CD4-positive, alpha-beta T cell (primary cell): ENCODE measurements at regions not wholly inside any gene's neighbourhood (a gene's known extent, or its start where the extent isn't known, plus 50 kb on each side); places are given as distances from the start of the nearest gene placed in this dataset.

Experiments used
- ATAC-seq: fragments of 200-7000 bp; cut with Tn5 transposase; one replicate; pipeline ENCODE4 v1.10.0; 2022; ENCODE audit warnings: mild to moderate bottlenecking; ENCODE audit not compliant: poor library complexity
- CTCF ChIA-PET: fragments of 350-600 bp; sonication (Branson Sonifier 250); formaldehyde crosslinking; loops from one replicate; lab custom pipeline; 2021; ENCODE audit warnings: antibody characterized with exemption, inconsistent platforms; lab: Charles Lee
- POLR2A ChIA-PET: fragments of 350-600 bp; sonication (Branson Sonifier 250); formaldehyde crosslinking; loops from one replicate; lab custom pipeline; 2021; ENCODE audit warnings: antibody characterized with exemption, inconsistent platforms; lab: Charles Lee
- DNase-seq, 14 experiments: peaks; one replicate each; pipeline ENCODE4 v3.0.0-alpha.2; 2013 to 2020; ENCODE audit warnings: mixed read lengths in 2 of 14
- H3K27ac ChIP-seq, 2 donors: one replicate each; pipeline versions ENCODE4 v1.5.1 to v1.7.0; 2013; ENCODE audit warnings: low read length in 2 of 2, low read depth in 1 of 2, mild to moderate bottlenecking in 1 of 2
- H3K27me3 ChIP-seq, 2 experiments: 1 replicate in 1 of 2; 2 replicates in 1 of 2; pipeline versions ENCODE4 v1.6.1 to v1.7.0; 2013; ENCODE audit warnings: low read length in 2 of 2, control low read depth in 1 of 2, mild to moderate bottlenecking in 1 of 2, moderate library complexity in 1 of 2; ENCODE audit not compliant: insufficient read depth in 2 of 2, control insufficient read depth in 1 of 2
- H3K36me3 ChIP-seq: one replicate; pipeline ENCODE4 v1.6.1; 2013; ENCODE audit warnings: low read length, control low read depth; ENCODE audit not compliant: insufficient read depth
- H3K4me1 ChIP-seq: one replicate; pipeline ENCODE4 v1.6.1; 2013; ENCODE audit warnings: low read length, control low read depth; ENCODE audit not compliant: insufficient read depth
- H3K4me3 ChIP-seq: one replicate; pipeline ENCODE4 v1.5.1; 2013; ENCODE audit warnings: mild to moderate bottlenecking, low read length, moderate library complexity
- H3K9me3 ChIP-seq, 2 experiments: 1 replicate in 1 of 2; 2 replicates in 1 of 2; pipeline versions ENCODE4 v1.6.1 to v1.7.0; 2013; ENCODE audit warnings: low read length in 2 of 2, mild to moderate bottlenecking in 2 of 2, control low read depth in 1 of 2, moderate library complexity in 1 of 2; ENCODE audit not compliant: control insufficient read depth in 1 of 2, insufficient read depth in 1 of 2
- H3K27ac Mint-ChIP-seq: one replicate; pipeline ENCODE4 v1.8.0; 2020; ENCODE audit warnings: mixed read lengths
- H3K27me3 Mint-ChIP-seq: one replicate; pipeline ENCODE4 v1.8.0; 2021; ENCODE audit warnings: mixed read lengths
- H3K36me3 Mint-ChIP-seq: one replicate; pipeline ENCODE4 v1.8.0; 2021; ENCODE audit warnings: low read depth, mixed read lengths
- H3K4me1 Mint-ChIP-seq: one replicate; pipeline ENCODE4 v1.8.0; 2021; ENCODE audit warnings: low read depth, mixed read lengths
- H3K4me3 Mint-ChIP-seq: one replicate; pipeline ENCODE4 v1.8.0; 2020; ENCODE audit warnings: mild to moderate bottlenecking, mixed read lengths
- H3K9me3 Mint-ChIP-seq: one replicate; pipeline ENCODE4 v1.8.0; 2020; ENCODE audit warnings: mixed read lengths
- intact Hi-C, 2 experiments: fragments of 100-400 bp; cut with DNase I in 1 of 2; cut with micrococcal nuclease in 1 of 2; formaldehyde crosslinking; loops; one replicate each; pipeline versions ENCODE4 v1.15.1 to v1.9.0; 2023 to 2025; cut with DNase I, micrococcal nuclease
- TF ChIP-seq, protein P1 (sequence below): fragments of 200-600 bp; IDR thresholded peaks from one replicate; pipeline ENCODE4 v1.8.0; 2022; ENCODE audit warnings: antibody characterized with exemption, mild to moderate bottlenecking

DNA sequence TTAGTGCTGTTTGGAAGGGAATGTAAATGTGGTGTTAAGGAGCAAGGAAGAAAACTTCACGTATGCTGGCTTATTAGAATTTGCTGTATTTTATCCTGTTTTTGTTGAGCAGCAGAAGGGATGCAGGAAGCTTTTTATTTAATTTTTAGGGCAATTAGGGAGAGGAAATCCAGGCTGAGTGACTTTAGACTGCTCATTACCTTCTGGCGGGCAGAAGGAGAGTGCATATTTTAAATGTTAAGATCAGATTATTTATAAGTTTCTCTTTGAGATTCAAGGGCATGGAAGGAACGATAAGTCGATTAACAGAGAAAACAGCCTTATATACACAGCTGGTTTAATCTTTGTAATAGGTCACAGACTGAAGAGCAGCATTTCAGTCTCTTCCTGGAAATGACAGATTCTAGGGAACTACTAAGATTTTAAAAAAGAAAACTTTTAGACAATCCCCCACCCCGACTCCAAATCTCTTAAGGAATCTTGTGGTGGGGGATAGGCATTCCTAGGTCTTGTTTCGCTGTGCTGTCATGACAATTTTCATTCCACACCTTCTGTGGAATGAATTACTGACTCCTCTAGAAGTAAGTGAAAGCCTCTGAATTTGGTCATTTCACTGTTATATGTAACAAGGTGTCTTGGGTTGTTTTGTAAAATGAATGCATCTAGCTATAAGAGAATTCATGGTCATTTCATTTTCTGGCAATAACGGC is 402.5 kb downstream of the RAPGEF2 start:
- DNase-seq (no peak), ATAC-seq (no peak)
- Histone ChIP-seq H3K4me3 (no peak overlapping the region), H3K27ac (no peak overlapping the region), H3K36me3 (no peaks in the 10 kb centered on the region), H3K27me3 (peaks cover 0 to 6% of the 10 kb centered on the region in 2 experiments), H3K9me3 (no peaks in the 10 kb centered on the region), H3K4me1 (no peaks in the 10 kb centered on the region)
- intact Hi-C loops: no loop called here
- no peaks in the 10 kb centered on the region for H3K9me3 Mint-ChIP-seq
- TF ChIP-seq, protein P1, sequence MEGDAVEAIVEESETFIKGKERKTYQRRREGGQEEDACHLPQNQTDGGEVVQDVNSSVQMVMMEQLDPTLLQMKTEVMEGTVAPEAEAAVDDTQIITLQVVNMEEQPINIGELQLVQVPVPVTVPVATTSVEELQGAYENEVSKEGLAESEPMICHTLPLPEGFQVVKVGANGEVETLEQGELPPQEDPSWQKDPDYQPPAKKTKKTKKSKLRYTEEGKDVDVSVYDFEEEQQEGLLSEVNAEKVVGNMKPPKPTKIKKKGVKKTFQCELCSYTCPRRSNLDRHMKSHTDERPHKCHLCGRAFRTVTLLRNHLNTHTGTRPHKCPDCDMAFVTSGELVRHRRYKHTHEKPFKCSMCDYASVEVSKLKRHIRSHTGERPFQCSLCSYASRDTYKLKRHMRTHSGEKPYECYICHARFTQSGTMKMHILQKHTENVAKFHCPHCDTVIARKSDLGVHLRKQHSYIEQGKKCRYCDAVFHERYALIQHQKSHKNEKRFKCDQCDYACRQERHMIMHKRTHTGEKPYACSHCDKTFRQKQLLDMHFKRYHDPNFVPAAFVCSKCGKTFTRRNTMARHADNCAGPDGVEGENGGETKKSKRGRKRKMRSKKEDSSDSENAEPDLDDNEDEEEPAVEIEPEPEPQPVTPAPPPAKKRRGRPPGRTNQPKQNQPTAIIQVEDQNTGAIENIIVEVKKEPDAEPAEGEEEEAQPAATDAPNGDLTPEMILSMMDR: no peak
- peaks cover 9% of the 10 kb centered on the region for H3K27me3 Mint-ChIP-seq
- H3K4me3 Mint-ChIP-seq: no peak overlapping the region
- ChIA-PET CTCF (interaction anchor here (1.4 kb wide), 1 partner anchor 10 kb away, joined by 3 read pairs; no protein-coding TSS in a partner anchor), POLR2A (no interaction called here)
- no peaks in the 10 kb centered on the region for H3K4me1 Mint-ChIP-seq
- H3K36me3 Mint-ChIP-seq: no peaks in the 10 kb centered on the region
- H3K27ac Mint-ChIP-seq: no peak overlapping the region

DNA sequence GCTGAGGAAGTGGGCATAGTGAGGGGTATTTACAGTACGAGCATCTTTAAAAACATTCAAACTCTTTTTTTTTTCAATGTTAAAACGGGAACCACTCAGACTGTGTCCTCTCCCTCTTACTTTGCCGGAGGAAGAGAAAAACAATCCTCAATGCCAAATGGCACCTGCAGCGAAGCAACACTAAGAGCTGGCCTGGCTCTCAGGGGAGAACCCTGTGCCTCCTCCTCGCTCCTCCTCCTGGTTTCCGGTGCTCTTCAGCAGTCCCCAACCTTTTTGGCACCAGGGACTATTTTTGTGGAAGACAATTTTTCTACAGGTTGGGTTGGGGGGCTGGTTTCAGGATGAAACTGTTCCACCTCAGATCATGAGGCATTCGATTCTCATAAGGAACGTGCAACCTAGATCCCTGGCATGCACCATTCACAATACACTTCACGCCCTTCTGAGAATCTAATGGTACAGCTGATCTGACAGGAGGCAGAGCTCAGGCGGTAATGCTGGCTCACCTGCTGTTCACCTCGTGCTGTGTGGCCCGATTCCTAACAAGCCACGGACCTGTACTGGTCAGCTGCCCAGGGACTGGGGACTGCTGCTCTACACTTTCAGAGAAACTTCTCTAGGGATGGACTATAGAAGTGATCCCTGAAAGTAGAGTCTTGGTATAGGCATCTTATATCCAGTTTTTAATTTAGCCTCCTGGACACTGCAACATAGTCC is 404.1 kb downstream of the RAPGEF2 start:
- H3K4me3 Mint-ChIP-seq: no peak overlapping the region
- ATAC-seq: no peak
- no peaks in the 10 kb centered on the region for H3K36me3 Mint-ChIP-seq
- POLR2A ChIA-PET: no interaction called here
- no peaks in the 10 kb centered on the region for H3K9me3 Mint-ChIP-seq
- peaks cover 0 to 6% of the 10 kb centered on the region in 2 experiments for H3K27me3 ChIP-seq
- H3K27ac ChIP-seq: no peak overlapping the region
- H3K4me3 ChIP-seq: no peak overlapping the region
- TF ChIP-seq, protein P1: no peak
- H3K27ac Mint-ChIP-seq: no peak overlapping the region
- CTCF ChIA-PET: interaction anchor here (0.6 kb wide), 1 partner anchor 21 kb away, joined by 3 read pairs; no protein-coding TSS in a partner anchor
- no peaks in the 10 kb centered on the region for H3K9me3 ChIP-seq
- intact Hi-C loops: no loop called here
- no peaks in the 10 kb centered on the region for H3K4me1 ChIP-seq
- H3K36me3 ChIP-seq: no peaks in the 10 kb centered on the region
- DNase-seq: no peak
- H3K27me3 Mint-ChIP-seq: peaks cover 8% of the 10 kb centered on the region
- no peaks in the 10 kb centered on the region for H3K4me1 Mint-ChIP-seq

DNA sequence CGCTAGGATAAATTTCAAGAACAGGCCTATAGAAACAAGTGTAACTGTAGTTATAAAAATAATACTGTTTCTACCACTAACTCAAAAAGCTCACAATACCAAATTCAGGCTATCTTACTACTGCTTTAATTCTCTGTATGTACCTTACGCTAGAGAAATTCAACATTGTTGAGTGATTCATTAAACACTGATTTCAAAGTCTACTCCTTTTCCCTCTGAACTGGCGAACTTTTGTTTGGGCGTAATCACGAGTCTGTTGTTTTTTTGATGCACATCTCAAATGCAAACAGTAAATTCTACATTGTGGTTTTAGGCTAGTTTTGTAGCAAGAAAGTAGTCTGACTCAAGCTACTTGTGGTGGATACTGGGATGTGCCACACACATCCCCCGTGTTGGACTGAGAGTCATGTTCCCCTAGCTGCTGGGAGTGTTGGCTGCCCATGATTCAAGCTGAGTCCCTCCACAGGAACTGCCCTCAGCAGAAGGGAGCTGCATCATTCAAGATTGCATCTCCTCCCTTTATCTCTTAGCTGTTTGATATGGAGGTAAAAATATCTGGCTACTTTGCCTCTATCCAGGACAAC is 406.1 kb downstream of the RAPGEF2 start:
- no peak overlapping the region for H3K4me3 Mint-ChIP-seq
- DNase-seq: no peak
- TF ChIP-seq, protein P1: no peak
- H3K27me3 Mint-ChIP-seq: peaks cover 7% of the 10 kb centered on the region
- intact Hi-C loops: no loop called here
- H3K36me3 Mint-ChIP-seq: no peaks in the 10 kb centered on the region
- H3K4me1 Mint-ChIP-seq: no peaks in the 10 kb centered on the region
- Histone ChIP-seq H3K4me1 (no peaks in the 10 kb centered on the region), H3K27me3 (peaks cover 0 to 6% of the 10 kb centered on the region in 2 experiments), H3K4me3 (no peak overlapping the region), H3K9me3 (no peaks in the 10 kb centered on the region), H3K36me3 (no peaks in the 10 kb centered on the region), H3K27ac (no peak overlapping the region)
- no peak for ATAC-seq
- ChIA-PET CTCF (no interaction called here), POLR2A (no interaction called here)
- no peaks in the 10 kb centered on the region for H3K9me3 Mint-ChIP-seq
- H3K27ac Mint-ChIP-seq: no peak overlapping the region
